ENCODE measurements at regions not wholly inside any gene's neighbourhood (a gene's known extent, or its start where the extent isn't known, plus 50 kb on each side); places are given as distances from the start of the nearest gene placed in this dataset.

DNA sequence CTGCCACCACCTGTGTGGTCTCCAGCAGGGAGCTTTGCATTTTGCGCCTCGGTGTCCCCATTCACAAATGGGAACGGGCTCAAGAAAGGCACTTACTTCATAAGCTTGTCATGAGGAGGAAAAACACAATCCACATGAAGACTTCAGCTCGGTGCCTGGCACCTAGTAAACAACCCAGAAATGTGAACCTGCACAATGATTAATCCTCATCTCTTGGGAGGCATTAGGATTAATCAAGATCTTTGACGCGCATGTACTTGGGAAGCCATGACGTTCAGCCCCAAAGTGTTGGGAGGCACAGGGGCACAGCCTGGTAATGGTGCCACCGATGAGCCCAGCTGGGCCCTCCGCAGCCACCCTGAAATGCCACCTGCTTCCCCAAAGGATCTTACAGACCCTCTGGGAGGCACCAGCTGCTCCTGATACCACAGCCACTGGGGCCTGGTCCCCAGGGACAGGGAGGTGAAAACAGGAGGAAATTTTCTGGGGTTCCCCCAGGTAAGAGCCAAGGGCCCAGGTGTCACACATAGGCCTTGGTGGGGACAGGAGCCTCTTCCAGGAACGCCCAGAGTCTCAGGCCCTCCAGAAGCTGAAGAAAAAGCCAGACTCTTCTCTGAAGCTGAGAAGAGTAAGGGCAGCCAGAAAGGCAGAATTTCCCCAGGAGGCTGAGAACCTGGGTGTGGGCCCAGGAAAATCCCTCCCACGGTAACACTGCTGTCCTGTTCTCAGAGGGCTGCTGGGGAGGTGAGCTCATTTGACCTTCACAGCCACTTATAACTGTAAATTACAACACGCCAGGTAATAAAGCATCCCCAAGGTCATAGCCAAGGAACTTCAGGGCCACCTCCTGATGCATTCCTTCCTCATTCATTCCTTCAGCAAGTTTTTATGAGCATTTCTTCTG lies 507.5 kb downstream of the SHQ1 start:
- no peak overlapping the region for H3K4me3 ChIP-seq (ENCODE audit: low read depth, low read length)
- peak; percentile 32 for DNase-seq (ENCODE audit: low read depth)
- no peak for TF ChIP-seq CTCF (conservative IDR thresholded peaks at IDR 0.05; ENCODE audit: low read depth, low read length)

DNA sequence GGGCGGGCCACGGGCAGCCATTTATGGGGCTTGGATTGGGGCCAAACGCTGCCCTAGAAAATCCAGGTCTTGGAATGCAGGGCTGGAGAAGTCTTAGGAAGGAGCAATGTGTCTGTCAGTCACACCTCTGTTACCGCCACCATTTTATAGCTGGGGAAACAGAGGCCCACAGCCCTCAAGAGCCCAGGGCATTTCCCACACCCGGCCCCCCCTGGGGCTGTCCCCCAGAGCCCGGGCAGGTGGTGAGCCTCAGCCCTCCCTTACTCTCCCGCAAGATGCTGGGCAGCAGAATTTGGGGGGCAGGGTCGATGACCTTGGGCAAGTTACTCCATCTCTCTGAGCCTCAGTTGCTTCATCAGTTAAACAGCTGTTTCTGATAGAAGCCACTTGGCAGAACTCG lies 508.2 kb downstream of the SHQ1 start:
- TF ChIP-seq CTCF (conservative IDR thresholded peaks at IDR 0.05; ENCODE audit: low read depth, low read length), result no peak
- no peak for DNase-seq (ENCODE audit: low read depth)
- H3K4me3 ChIP-seq (ENCODE audit: low read depth, low read length), result no peak overlapping the region

- TF ChIP-seq CTCF (conservative IDR thresholded peaks at IDR 0.05; ENCODE audit: low read depth, low read length), result no peak
- no peak for DNase-seq (ENCODE audit: low read depth)
- no peak overlapping the region for H3K4me3 ChIP-seq (ENCODE audit: low read depth, low read length)
These were observed 508.6 kb downstream of the SHQ1 start for GRCh38 chr3:72339670-72340030.

GRCh38 chr3:72338942-72339669 lies 509.1 kb downstream of the SHQ1 start:
- H3K4me3 ChIP-seq (ENCODE audit: low read depth, low read length), result no peak overlapping the region
- DNase-seq (ENCODE audit: low read depth), result peak; percentile 97
- TF ChIP-seq CTCF (conservative IDR thresholded peaks at IDR 0.05; ENCODE audit: low read depth, low read length), result no peak

DNA sequence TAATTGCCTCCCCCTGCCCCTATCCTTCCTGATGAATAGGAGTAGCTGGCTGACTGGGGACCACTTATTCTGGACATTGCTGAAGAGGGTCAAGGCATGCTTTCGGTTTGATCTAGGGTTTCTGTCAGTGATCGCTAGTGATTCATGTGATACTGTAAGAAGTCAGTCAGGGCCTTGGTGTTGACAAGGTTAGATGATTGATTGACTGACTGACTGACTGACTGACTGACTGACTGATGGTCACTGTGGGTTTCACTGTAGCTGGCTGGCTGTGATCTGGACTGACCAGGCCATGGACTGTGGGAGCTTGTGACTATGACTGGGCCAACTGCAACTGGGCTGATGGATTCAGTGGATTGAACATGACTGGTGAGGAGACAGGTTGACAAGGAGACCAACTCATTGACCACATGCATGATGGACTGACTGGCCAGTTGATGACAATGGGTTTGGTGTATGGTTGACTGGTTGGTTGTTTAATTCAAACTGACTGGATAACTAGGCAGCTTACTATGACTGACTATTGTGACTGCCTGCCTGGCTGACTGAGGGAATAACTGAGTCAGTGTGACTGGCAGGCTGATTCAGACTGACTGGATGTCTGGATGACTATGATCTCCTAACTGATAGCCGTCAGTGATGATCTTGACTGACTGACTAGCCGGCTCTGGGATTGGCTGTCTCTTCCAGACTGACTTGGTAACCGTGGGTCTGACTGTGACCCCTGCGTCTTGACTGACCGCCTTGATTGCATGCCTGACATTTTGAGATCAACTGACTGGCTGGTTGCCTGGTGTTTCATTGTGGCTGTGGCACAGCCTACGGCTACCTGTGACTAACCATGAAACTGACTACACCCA lies 509.9 kb downstream of the SHQ1 start:
- TF ChIP-seq CTCF (conservative IDR thresholded peaks at IDR 0.05; ENCODE audit: low read depth, low read length), result no peak
- no peak overlapping the region for H3K4me3 ChIP-seq (ENCODE audit: low read depth, low read length)
- DNase-seq (ENCODE audit: low read depth), result no peak

DNA sequence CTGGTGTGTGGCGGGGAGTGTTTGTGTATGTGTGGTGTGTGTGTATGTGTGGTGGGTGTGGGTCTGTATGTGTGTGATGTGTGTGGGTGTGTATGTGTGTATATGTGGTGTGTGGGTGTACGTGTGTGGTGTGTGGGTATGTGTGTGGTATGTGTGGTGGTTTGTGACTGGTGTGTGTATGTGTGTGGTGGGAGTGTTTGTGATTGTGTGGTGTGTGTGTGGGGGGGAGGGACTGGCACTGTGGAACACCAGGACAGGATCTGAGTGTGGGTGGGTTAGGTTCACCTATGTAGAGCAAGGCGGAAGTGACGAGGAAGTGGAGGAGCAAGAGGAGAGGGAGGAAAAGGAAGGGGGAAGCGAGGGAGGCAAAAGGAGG lies 510.8 kb downstream of the SHQ1 start:
- no peak overlapping the region for H3K4me3 ChIP-seq (ENCODE audit: low read depth, low read length)
- no peak for DNase-seq (ENCODE audit: low read depth)
- no peak for TF ChIP-seq CTCF (conservative IDR thresholded peaks at IDR 0.05; ENCODE audit: low read depth, low read length)

Measured in choroid plexus epithelial cell (primary cell).